ENCODE measurements at regions not wholly inside any gene's neighbourhood (a gene's known extent, or its start where the extent isn't known, plus 50 kb on each side); places are given as distances from the start of the nearest gene placed in this dataset.

GRCh38 chr9:28750136-28750535, 1176.9 kb upstream of the C9orf72 start:
- DNase-seq, result no peak
- H3K4me3 Mint-ChIP-seq, result no peak overlapping the region

GRCh38 chr9:28758341-28758740, 1185.1 kb upstream of the C9orf72 start:
- ATAC-seq (no peak), DNase-seq (no peak)
- Mint-ChIP-seq H3K9me3 (peaks cover 3% of the 10 kb centered on the region), H3K4me1 (ENCODE audit: low read depth) (no peaks in the 10 kb centered on the region), H3K36me3 (ENCODE audit: insufficient read depth) (no peaks in the 10 kb centered on the region), H3K27me3 (ENCODE audit: low read depth) (no peaks in the 10 kb centered on the region), H3K4me3 (no peak overlapping the region)

More at GRCh38 chr9:28750136-28750535, 1176.9 kb upstream of the C9orf72 start:
- H3K9me3 Mint-ChIP-seq, result peaks cover 2% of the 10 kb centered on the region
- no peak for ATAC-seq
- H3K36me3 Mint-ChIP-seq (ENCODE audit: insufficient read depth), result no peaks in the 10 kb centered on the region
- no peaks in the 10 kb centered on the region for H3K4me1 Mint-ChIP-seq (ENCODE audit: low read depth)
- H3K27me3 Mint-ChIP-seq (ENCODE audit: low read depth), result no peaks in the 10 kb centered on the region

- H3K27me3 Mint-ChIP-seq (ENCODE audit: low read depth), result no peaks in the 10 kb centered on the region
- DNase-seq, result no peak
- peaks cover 6% of the 10 kb centered on the region for H3K9me3 Mint-ChIP-seq
- ATAC-seq, result no peak
- no peaks in the 10 kb centered on the region for H3K4me1 Mint-ChIP-seq (ENCODE audit: low read depth)
- no peak overlapping the region for H3K4me3 Mint-ChIP-seq
- no peaks in the 10 kb centered on the region for H3K36me3 Mint-ChIP-seq (ENCODE audit: insufficient read depth)
These were observed 1185.7 kb upstream of the C9orf72 start for GRCh38 chr9:28758971-28759370.

- Mint-ChIP-seq H3K4me1 (ENCODE audit: low read depth) (no peaks in the 10 kb centered on the region), H3K36me3 (ENCODE audit: insufficient read depth) (no peaks in the 10 kb centered on the region), H3K4me3 (no peak overlapping the region), H3K9me3 (peaks cover 6% of the 10 kb centered on the region), H3K27me3 (ENCODE audit: low read depth) (no peaks in the 10 kb centered on the region)
- DNase-seq (no peak), ATAC-seq (no peak)
These were observed 1188.9 kb upstream of the C9orf72 start for GRCh38 chr9:28762167-28762566.

- no peak for ATAC-seq
These were observed 1191.3 kb upstream of the C9orf72 start for GRCh38 chr9:28764532-28764931.

GRCh38 chr9:28770226-28770625, 1196.9 kb upstream of the C9orf72 start:
- ATAC-seq, result no peak
- H3K4me3 Mint-ChIP-seq, result no peak overlapping the region
- no peak for DNase-seq
- no peaks in the 10 kb centered on the region for H3K27me3 Mint-ChIP-seq (ENCODE audit: low read depth)
- no peaks in the 10 kb centered on the region for H3K9me3 Mint-ChIP-seq
- H3K4me1 Mint-ChIP-seq (ENCODE audit: low read depth), result no peaks in the 10 kb centered on the region
- no peaks in the 10 kb centered on the region for H3K36me3 Mint-ChIP-seq (ENCODE audit: insufficient read depth)

More at GRCh38 chr9:28764532-28764931, 1191.3 kb upstream of the C9orf72 start:
- Mint-ChIP-seq H3K9me3 (peaks cover 6% of the 10 kb centered on the region), H3K4me3 (no peak overlapping the region), H3K36me3 (ENCODE audit: insufficient read depth) (no peaks in the 10 kb centered on the region), H3K4me1 (ENCODE audit: low read depth) (no peaks in the 10 kb centered on the region), H3K27me3 (ENCODE audit: low read depth) (no peaks in the 10 kb centered on the region)
- DNase-seq, result no peak

- H3K9me3 Mint-ChIP-seq, result no peaks in the 10 kb centered on the region
- H3K27me3 Mint-ChIP-seq (ENCODE audit: low read depth), result no peaks in the 10 kb centered on the region
- no peak for DNase-seq
- H3K4me1 Mint-ChIP-seq (ENCODE audit: low read depth), result no peaks in the 10 kb centered on the region
- no peaks in the 10 kb centered on the region for H3K36me3 Mint-ChIP-seq (ENCODE audit: insufficient read depth)
- H3K4me3 Mint-ChIP-seq, result no peak overlapping the region
- ATAC-seq, result no peak
These were observed 1197.5 kb upstream of the C9orf72 start for GRCh38 chr9:28770827-28771226.

GRCh38 chr9:28774433-28775235, 1201.4 kb upstream of the C9orf72 start:
- H3K36me3 Mint-ChIP-seq (ENCODE audit: insufficient read depth), result no peaks in the 10 kb centered on the region
- H3K4me3 Mint-ChIP-seq, result no peak overlapping the region
- no peaks in the 10 kb centered on the region for H3K9me3 Mint-ChIP-seq

GRCh38 chr9:28779243-28779642, 1206.0 kb upstream of the C9orf72 start:
- Mint-ChIP-seq H3K27me3 (ENCODE audit: low read depth) (no peaks in the 10 kb centered on the region), H3K4me1 (ENCODE audit: low read depth) (no peaks in the 10 kb centered on the region), H3K9me3 (no peaks in the 10 kb centered on the region), H3K4me3 (no peak overlapping the region), H3K36me3 (ENCODE audit: insufficient read depth) (no peaks in the 10 kb centered on the region)
- DNase-seq (no peak), ATAC-seq (no peak)

More at GRCh38 chr9:28774433-28775235, 1201.4 kb upstream of the C9orf72 start:
- ATAC-seq (no peak), DNase-seq (no peak)
- no peaks in the 10 kb centered on the region for H3K27me3 Mint-ChIP-seq (ENCODE audit: low read depth)
- H3K4me1 Mint-ChIP-seq (ENCODE audit: low read depth), result no peaks in the 10 kb centered on the region

- Mint-ChIP-seq H3K4me3 (no peak overlapping the region), H3K9me3 (no peaks in the 10 kb centered on the region)
- DNase-seq, result no peak
These were observed 1208.2 kb upstream of the C9orf72 start for GRCh38 chr9:28781481-28781880.

GRCh38 chr9:28782630-28783029, 1209.3 kb upstream of the C9orf72 start:
- ATAC-seq, result no peak
- no peaks in the 10 kb centered on the region for H3K27me3 Mint-ChIP-seq (ENCODE audit: low read depth)
- no peaks in the 10 kb centered on the region for H3K9me3 Mint-ChIP-seq

More at GRCh38 chr9:28781481-28781880, 1208.2 kb upstream of the C9orf72 start:
- Mint-ChIP-seq H3K4me1 (ENCODE audit: low read depth) (no peaks in the 10 kb centered on the region), H3K36me3 (ENCODE audit: insufficient read depth) (no peaks in the 10 kb centered on the region), H3K27me3 (ENCODE audit: low read depth) (no peaks in the 10 kb centered on the region)
- ATAC-seq, result no peak

GRCh38 chr9:28792716-28793115, 1219.4 kb upstream of the C9orf72 start:
- Mint-ChIP-seq H3K27me3 (ENCODE audit: low read depth) (no peaks in the 10 kb centered on the region), H3K4me3 (no peak overlapping the region), H3K4me1 (ENCODE audit: low read depth) (no peaks in the 10 kb centered on the region), H3K36me3 (ENCODE audit: insufficient read depth) (no peaks in the 10 kb centered on the region), H3K9me3 (no peaks in the 10 kb centered on the region)
- ATAC-seq (no peak), DNase-seq (no peak)

More at GRCh38 chr9:28782630-28783029, 1209.3 kb upstream of the C9orf72 start:
- no peak for DNase-seq
- H3K4me3 Mint-ChIP-seq, result no peak overlapping the region
- no peaks in the 10 kb centered on the region for H3K36me3 Mint-ChIP-seq (ENCODE audit: insufficient read depth)
- H3K4me1 Mint-ChIP-seq (ENCODE audit: low read depth), result no peaks in the 10 kb centered on the region

GRCh38 chr9:28799876-28800275, 1226.6 kb upstream of the C9orf72 start:
- Mint-ChIP-seq H3K4me1 (ENCODE audit: low read depth) (no peaks in the 10 kb centered on the region), H3K4me3 (no peak overlapping the region), H3K27me3 (ENCODE audit: low read depth) (no peaks in the 10 kb centered on the region), H3K36me3 (ENCODE audit: insufficient read depth) (no peaks in the 10 kb centered on the region), H3K9me3 (no peaks in the 10 kb centered on the region)
- DNase-seq (no peak), ATAC-seq (no peak)

- no peak for DNase-seq
- Mint-ChIP-seq H3K27me3 (ENCODE audit: low read depth) (no peaks in the 10 kb centered on the region), H3K36me3 (ENCODE audit: insufficient read depth) (no peaks in the 10 kb centered on the region), H3K4me1 (ENCODE audit: low read depth) (no peaks in the 10 kb centered on the region), H3K9me3 (no peaks in the 10 kb centered on the region), H3K4me3 (no peak overlapping the region)
- ATAC-seq, result no peak
These were observed 1228.0 kb upstream of the C9orf72 start for GRCh38 chr9:28801144-28801799.

- H3K27me3 Mint-ChIP-seq (ENCODE audit: low read depth), result no peaks in the 10 kb centered on the region
- no peak for DNase-seq
- H3K4me3 Mint-ChIP-seq, result no peak overlapping the region
- peaks cover 4% of the 10 kb centered on the region for H3K9me3 Mint-ChIP-seq
- H3K36me3 Mint-ChIP-seq (ENCODE audit: insufficient read depth), result no peaks in the 10 kb centered on the region
- no peaks in the 10 kb centered on the region for H3K4me1 Mint-ChIP-seq (ENCODE audit: low read depth)
- ATAC-seq, result no peak
These were observed 1231.9 kb upstream of the C9orf72 start for GRCh38 chr9:28805197-28805596.

Measured in activated T-cell treated with anti-CD3 and anti-CD28 coated beads, Interleukin-2, amount 50 U/mL, for 4 hours (primary cell).